ENCODE measurements at regions not wholly inside any gene's neighbourhood (a gene's known extent, or its start where the extent isn't known, plus 50 kb on each side); places are given as distances from the start of the nearest gene placed in this dataset.

GRCh38 chr1:60222360-60223115, 149.0 kb upstream of the C1orf87 start:
- TF ChIP-seq EP300 (IDR thresholded peaks at IDR 0.05; ENCODE audit: borderline replicate concordance in 1 of 2, low read depth in 2 of 2, low read length in 2 of 2) (no peak), CTCF (IDR thresholded peaks at IDR 0.05; ENCODE audit: control extremely low read depth in 1 of 3, insufficient read depth in 1 of 3, low read depth in 1 of 3, low read length in 3 of 3) (no peak), POLR2AphosphoS5 (IDR thresholded peaks at IDR 0.05; ENCODE audit: low read depth, low read length) (no peak)
